ENCODE measurements at regions not wholly inside any gene's neighbourhood (a gene's known extent, or its start where the extent isn't known, plus 50 kb on each side); places are given as distances from the start of the nearest gene placed in this dataset.

DNA sequence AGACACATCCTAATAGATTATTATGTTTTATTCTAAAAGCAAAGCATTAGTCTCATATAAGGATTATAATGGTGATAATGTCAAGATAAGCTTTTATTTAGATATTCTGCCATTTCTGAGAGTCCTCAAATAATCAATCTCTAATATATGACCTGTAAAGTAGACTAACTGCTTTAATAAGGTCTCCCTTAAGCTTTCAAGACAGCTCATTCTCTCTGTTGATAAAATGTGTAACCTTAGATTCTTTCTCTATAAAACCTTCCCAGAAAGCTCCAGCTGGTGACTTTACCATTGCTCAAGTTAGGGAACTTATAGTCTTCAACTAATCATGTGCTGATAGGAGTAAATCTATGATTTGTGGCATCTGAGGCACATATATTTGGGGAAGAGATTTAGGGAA lies 457.8 kb downstream of the MEI4 start:
- ATAC-seq (ENCODE audit: low read depth) (no peak), DNase-seq (no peak)
- no TSS peak for BruUV-seq (replicated peaks)
- H2BK5ac ChIP-seq (ENCODE audit: low read depth, low read length, poor library complexity, severe bottlenecking): no peak overlapping the region
- 0 out of 2 replicates have a peak, but pooled peaks cover 2% of the 10 kb centered on the region for H3K9me3 ChIP-seq (ENCODE audit: control insufficient read depth, insufficient read depth, low read length)
- no peak overlapping the region for H2AK9ac ChIP-seq (replicated peaks; ENCODE audit: low read depth, low read length, poor library complexity)
- H4K5ac ChIP-seq (ENCODE audit: low read depth, low read length): no peak overlapping the region
- no peak overlapping the region for H4K8ac ChIP-seq (ENCODE audit: low read depth in 2 of 2, low read length in 2 of 2)
- POLR2A ChIA-PET (ENCODE audit: unreplicated experiment): no interaction called here
- H4K20me1 ChIP-seq (ENCODE audit: insufficient read depth, low read length): no peaks in the 10 kb centered on the region
- H3K4me2 ChIP-seq (ENCODE audit: low read depth, low read length): no peak overlapping the region
- TF ChIP-seq, protein P1, sequence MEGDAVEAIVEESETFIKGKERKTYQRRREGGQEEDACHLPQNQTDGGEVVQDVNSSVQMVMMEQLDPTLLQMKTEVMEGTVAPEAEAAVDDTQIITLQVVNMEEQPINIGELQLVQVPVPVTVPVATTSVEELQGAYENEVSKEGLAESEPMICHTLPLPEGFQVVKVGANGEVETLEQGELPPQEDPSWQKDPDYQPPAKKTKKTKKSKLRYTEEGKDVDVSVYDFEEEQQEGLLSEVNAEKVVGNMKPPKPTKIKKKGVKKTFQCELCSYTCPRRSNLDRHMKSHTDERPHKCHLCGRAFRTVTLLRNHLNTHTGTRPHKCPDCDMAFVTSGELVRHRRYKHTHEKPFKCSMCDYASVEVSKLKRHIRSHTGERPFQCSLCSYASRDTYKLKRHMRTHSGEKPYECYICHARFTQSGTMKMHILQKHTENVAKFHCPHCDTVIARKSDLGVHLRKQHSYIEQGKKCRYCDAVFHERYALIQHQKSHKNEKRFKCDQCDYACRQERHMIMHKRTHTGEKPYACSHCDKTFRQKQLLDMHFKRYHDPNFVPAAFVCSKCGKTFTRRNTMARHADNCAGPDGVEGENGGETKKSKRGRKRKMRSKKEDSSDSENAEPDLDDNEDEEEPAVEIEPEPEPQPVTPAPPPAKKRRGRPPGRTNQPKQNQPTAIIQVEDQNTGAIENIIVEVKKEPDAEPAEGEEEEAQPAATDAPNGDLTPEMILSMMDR (conservative IDR thresholded peaks at IDR 0.05; ENCODE audit: low read depth, low read length): no peak
- TF ChIP-seq CHD1 (IDR thresholded peaks at IDR 0.05; ENCODE audit: low read depth, low read length): no peak
- no peak for TF ChIP-seq RFX5 (IDR thresholded peaks at IDR 0.05; ENCODE audit: low read depth, low read length)
- TF ChIP-seq POLR2A (IDR thresholded peaks at IDR 0.05; ENCODE audit: low read depth, low read length): no peak
- no peak for TF ChIP-seq BHLHE40 (IDR thresholded peaks at IDR 0.05; ENCODE audit: low read depth, low read length)
- no peak for TF ChIP-seq MXI1 (IDR thresholded peaks at IDR 0.05; ENCODE audit: borderline replicate concordance, low read depth, low read length)
- no peak for TF ChIP-seq SMC3 (IDR thresholded peaks at IDR 0.05; ENCODE audit: low read depth, low read length)
- no peak for TF ChIP-seq MAZ (IDR thresholded peaks at IDR 0.05; ENCODE audit: borderline replicate concordance, low read depth, low read length)
- no peak for TF ChIP-seq RCOR1 (IDR thresholded peaks at IDR 0.05; ENCODE audit: insufficient replicate concordance, low read length)
- TF ChIP-seq, protein P2, sequence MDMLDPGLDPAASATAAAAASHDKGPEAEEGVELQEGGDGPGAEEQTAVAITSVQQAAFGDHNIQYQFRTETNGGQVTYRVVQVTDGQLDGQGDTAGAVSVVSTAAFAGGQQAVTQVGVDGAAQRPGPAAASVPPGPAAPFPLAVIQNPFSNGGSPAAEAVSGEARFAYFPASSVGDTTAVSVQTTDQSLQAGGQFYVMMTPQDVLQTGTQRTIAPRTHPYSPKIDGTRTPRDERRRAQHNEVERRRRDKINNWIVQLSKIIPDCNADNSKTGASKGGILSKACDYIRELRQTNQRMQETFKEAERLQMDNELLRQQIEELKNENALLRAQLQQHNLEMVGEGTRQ (IDR thresholded peaks at IDR 0.05; ENCODE audit: low read depth, low read length): no peak
- no peak for TF ChIP-seq NFE2L2 (IDR thresholded peaks at IDR 0.05; ENCODE audit: low read depth, low read length)
- TF ChIP-seq RAD21 (IDR thresholded peaks at IDR 0.05; ENCODE audit: low read length): no peak
- H2AK5ac ChIP-seq (ENCODE audit: low read depth, low read length): no peak overlapping the region
- H2BK20ac ChIP-seq (ENCODE audit: low read depth, low read length): no peak overlapping the region
- H3K79me1 ChIP-seq (ENCODE audit: low read depth in 1 of 2, low read length in 2 of 2): no peaks in the 10 kb centered on the region
- H2BK15ac ChIP-seq (ENCODE audit: low read depth, low read length): no peak overlapping the region
- in situ Hi-C loops (cut with MboI; ENCODE audit: low sequenced_read_pairs) (no loop called here), intact Hi-C loops (cut with micrococcal nuclease) (no loop called here), dilution Hi-C loops (cut with HindIII; ENCODE audit: low sequenced_read_pairs, unreplicated experiment) (no loop called here)
- H3K56ac ChIP-seq (ENCODE audit: extremely low read depth, insufficient read depth, low read length): no peak overlapping the region
- H2BK120ac ChIP-seq (ENCODE audit: low read depth, low read length): no peak overlapping the region
- H2AFZ ChIP-seq (replicated peaks; ENCODE audit: low read length, poor library complexity): no peak overlapping the region
- H3K27me3 ChIP-seq (ENCODE audit: control insufficient read depth, insufficient read depth, low read length): no peaks in the 10 kb centered on the region
- no peak overlapping the region for H3K14ac ChIP-seq (replicated peaks; ENCODE audit: low read depth, low read length)
- H3K4me3 ChIP-seq (ENCODE audit: insufficient read depth, low read depth, low read length): no peak overlapping the region
- CTCF ChIA-PET: no interaction called here
- no peaks in the 10 kb centered on the region for H3K9me1 ChIP-seq (ENCODE audit: insufficient read depth, low read length)
- no peak overlapping the region for H3K27ac ChIP-seq (ENCODE audit: insufficient read depth, low read length)
- H3K36me3 ChIP-seq (ENCODE audit: control insufficient read depth, insufficient read depth, low read length): no peaks in the 10 kb centered on the region
- H3K9ac ChIP-seq (ENCODE audit: low read depth, low read length): no peak overlapping the region
- H3K4me1 ChIP-seq (ENCODE audit: control insufficient read depth, insufficient read depth, low read length): no peaks in the 10 kb centered on the region
- H4K91ac ChIP-seq (ENCODE audit: insufficient read depth, low read depth, low read length): no peak overlapping the region
- no peak overlapping the region for H3K18ac ChIP-seq (ENCODE audit: low read depth, low read length)
- H3K23ac ChIP-seq (ENCODE audit: low read depth, low read length): no peak overlapping the region
- no peak overlapping the region for H3K4ac ChIP-seq (ENCODE audit: low read depth, low read length)

Measured in IMR-90 (cell line).